ENCODE measurements at regions not wholly inside any gene's neighbourhood (a gene's known extent, or its start where the extent isn't known, plus 50 kb on each side); places are given as distances from the start of the nearest gene placed in this dataset.
A peak's percentile ranks its signal among the peaks of the same experiment; 100 is the strongest.

DNA sequence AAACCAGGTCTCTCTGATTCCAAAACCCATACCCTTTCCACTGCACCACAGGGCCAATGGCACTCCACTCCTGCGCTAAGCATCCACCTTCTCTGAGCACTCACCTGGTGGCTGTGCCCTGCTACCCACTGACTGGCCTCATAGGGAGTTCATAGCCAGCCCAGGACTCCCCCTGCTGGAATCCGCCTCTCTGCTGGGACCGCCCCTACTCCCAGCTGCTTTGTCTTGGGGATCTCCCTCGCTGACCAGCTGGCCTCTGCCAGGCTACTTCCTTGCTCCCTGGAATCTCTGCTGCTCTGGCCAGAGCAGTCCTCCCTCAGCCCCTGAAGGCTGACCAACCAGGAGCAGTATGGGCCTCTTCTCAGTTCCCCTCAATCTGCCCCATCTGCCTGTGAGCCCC lies 129.7 kb downstream of the FAXC start:
- no peak for DNase-seq (ENCODE audit: extremely low read depth in 1 of 2, low read depth in 1 of 2)

DNA sequence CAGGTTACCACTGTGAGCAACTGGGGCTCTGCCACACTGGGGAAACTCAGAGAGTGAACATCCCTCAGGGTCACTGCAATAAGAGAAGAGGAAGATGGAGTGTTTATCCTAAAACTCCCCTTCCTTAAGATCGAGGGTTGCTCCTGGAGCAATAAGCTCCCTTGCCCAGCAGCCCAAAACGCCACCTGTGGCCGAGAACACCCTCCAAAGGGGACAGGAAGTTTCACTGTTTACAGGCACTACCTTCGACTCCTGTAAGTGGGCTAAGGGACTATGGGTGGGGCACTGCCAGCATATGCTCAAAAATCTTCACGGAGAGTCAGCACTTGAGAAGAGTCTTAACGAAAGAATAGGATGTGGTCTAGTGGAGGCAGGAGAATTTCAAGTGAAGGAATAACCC lies 132.5 kb downstream of the FAXC start:
- no peak for DNase-seq (ENCODE audit: extremely low read depth in 1 of 2, low read depth in 1 of 2)

DNA sequence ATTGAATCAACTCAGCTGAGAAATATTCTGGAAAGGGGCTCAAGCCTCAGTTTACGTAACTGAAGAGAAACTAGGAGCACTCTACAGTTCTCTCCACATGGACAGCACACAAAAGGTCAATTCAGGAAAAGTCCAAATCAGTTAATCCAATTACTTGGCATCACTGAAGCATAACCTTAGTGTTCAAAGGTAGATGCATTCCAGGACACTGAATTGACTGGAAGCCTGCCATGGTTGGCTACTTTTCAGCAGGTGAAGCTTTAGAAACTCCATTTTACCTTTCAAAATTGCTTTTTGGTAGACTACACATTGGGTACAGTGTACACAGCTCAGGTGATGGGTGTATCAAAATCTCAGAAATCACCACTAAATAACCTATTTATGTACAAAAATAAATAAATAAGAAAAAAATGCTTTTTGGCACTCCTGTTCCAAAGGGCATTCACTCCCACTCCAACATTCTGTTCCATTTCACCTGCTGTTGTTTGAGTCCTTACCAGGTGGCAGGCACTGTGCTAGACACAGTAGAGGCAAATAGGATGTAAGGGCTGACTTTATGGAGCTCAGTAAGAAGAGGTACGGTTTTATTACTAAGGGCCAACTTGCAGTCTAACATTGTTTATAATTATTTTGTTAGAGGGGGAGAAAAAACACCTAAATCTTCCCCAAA lies 153.4 kb downstream of the FAXC start:
- DNase-seq (ENCODE audit: extremely low read depth in 1 of 2, low read depth in 1 of 2) = no peak

DNA sequence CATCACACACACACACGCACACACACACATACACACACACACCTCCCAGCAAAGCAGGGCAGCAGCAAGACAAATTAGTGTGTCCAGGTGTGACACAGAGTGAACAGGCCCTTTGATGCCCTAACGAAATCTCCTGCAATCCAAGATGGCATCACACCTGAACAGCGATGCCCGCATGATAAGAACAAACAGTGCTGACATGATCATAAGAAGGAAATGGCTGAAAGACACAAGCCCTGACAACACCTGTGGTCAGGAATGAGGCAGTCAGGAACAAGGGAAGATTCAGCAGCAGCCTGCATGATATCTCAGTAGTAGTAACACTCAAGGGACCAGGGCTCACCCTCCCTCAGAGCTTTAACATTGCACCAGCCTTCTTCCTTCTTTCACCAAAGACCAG lies 156.9 kb downstream of the FAXC start:
- no peak for DNase-seq (ENCODE audit: extremely low read depth in 1 of 2, low read depth in 1 of 2)

DNA sequence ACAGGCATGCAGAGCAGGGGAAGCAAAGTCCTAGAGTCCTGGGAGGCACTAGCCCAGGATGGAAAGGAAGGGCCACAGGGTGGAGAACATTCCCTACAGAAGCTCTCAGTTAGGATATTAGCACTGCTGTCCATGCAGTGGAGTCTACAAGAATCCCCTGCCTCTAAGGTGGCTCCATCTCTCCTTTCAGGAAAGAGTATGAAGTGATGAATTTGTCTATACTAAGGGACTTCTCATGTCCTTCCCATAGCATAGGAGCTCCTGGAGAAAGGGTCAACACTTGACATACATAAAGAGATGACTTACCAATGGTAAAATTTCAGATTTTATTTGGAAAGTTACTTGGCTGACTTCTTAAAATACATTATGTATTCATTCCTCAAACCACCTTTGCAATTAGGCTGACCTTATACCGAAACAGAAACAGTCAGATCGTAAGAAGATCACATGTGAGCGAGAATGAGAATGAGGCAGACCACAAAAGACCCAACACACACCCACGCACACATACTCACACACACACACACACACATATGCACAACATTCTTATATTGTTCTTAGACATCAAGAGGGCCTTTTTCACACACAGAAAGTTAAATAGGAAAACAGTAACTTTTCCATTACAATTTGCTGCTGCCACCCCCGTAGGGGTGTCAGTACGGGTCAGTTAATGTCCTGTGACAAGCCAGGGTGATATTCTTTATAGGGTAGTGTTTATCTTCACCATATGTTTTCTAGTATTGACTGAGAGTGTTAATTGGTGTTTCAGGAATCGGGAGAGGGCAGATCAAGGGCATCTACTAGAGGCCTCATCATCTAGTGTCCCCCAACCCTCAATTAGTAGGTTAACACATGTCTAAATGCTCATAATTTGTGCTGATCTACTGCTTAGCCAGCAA lies 159.4 kb downstream of the FAXC start:
- peak in 1 of 2 donors; percentile 34 for DNase-seq (ENCODE audit: extremely low read depth in 1 of 2, low read depth in 1 of 2)

DNA sequence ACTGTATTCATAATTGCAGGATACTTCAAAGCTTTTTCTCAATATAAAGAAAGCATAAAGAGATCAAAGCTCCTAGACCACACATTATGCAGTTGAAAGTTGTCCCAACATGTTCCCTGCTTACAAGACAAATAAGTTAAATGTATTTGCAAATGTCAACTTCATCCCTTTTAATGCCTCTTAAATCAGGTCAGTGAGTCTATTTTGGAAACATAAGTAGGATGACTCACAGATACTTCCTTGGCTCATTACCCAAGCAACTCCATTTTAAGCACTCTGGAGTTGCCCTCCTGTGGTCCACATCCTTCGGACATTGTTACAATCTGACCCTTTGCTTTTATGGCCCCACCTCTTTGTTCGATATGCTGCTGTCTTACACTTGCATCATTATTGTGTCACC lies 162.0 kb downstream of the FAXC start:
- DNase-seq (ENCODE audit: extremely low read depth in 1 of 2, low read depth in 1 of 2) = no peak

DNA sequence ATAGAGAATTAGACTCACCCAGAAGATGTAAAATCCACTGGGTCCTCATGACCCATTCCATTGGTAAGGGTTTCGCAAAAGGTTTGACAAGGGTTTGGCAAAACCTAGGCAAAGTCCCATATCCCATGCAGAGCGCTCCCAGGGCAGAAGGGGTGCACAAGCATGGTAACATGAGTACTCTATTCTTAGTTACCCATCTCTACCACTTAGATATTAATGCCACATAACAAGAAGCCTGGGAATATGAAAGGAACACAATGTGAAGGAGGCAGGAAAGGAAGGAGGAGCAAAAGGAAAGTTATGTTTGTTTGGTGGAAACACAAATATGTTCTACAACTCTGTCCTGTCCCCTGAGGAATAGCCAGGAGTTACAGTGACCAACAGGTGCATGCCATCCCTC lies 163.1 kb downstream of the FAXC start:
- no peak for DNase-seq (ENCODE audit: extremely low read depth in 1 of 2, low read depth in 1 of 2)

DNA sequence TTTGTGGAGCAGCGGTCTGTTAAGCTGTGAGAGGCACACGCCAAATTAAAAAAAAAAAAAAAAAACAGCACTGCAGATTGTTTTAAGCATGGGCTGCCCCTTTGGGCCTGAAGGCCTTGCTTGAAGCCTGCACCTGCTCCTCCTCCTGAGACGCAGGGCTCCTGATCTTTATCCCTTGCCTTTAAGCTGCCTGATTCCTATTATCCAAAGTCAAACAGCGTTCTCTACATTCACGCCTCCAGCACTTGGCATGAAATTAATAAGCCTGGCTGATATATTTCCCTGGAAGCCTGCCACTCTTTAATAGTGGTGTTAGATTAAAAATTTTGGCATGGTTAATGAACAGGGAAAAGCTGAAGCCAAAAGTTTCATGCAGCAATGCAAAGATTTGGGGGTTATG lies 163.9 kb downstream of the FAXC start:
- DNase-seq (ENCODE audit: extremely low read depth in 1 of 2, low read depth in 1 of 2) = no peak

DNA sequence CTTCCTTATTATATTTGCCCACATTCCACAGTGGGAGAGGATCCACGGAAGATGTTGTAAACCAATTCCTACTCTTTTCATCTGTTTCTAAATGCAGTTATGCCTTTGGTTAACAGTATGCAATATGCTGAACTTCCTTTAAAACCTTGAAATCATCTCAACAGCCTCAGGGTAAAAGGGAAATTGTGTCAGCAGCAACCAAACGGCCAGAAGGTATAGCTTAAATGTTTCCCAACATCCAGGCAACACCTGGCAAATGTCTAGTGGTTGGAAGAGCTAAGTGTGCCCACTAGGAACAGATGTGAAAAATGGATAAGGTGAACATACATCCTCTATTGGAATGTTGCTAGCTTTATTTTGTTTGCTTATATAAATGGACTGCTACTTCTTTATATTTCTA lies 164.8 kb downstream of the FAXC start:
- DNase-seq (ENCODE audit: extremely low read depth in 1 of 2, low read depth in 1 of 2) = no peak

DNA sequence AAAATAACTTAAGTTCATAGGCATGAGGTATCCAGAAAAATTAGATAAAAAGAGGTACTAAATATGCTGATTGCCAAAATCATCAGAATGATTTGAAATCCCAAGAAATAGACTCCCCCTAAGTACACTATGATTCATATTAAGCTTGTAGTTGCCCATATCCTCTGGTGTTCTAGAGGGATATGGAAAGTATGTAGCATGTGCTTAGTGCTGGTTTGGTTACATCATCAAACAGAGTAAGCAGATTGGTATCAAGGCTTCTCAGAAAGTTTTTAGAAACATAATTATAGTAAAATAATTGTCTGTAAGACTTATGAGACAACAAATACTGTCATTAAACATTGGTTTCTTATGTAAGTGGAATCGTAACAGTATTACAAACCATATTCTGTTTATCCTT lies 166.4 kb downstream of the FAXC start:
- DNase-seq (ENCODE audit: extremely low read depth in 1 of 2, low read depth in 1 of 2) = no peak

DNA sequence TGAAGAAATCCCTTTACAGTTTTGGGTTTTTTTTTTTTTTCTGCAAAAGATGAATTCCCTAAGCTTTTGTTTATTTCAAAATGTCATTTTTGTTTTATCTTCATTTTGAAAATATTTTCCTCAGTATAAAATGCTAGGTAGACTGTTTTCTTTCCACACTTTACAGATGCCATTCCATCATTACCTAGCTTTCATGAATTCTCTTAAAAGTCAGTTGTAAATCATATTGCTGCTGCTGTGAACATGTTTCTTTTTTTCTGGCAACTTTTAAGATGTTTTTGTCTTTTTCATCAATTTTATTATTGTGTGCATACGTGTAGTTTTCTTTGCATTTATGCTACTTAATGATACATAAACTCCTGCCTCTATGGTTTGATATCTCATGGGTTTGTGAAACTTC lies 168.3 kb downstream of the FAXC start:
- no peak for DNase-seq (ENCODE audit: extremely low read depth in 1 of 2, low read depth in 1 of 2)

DNA sequence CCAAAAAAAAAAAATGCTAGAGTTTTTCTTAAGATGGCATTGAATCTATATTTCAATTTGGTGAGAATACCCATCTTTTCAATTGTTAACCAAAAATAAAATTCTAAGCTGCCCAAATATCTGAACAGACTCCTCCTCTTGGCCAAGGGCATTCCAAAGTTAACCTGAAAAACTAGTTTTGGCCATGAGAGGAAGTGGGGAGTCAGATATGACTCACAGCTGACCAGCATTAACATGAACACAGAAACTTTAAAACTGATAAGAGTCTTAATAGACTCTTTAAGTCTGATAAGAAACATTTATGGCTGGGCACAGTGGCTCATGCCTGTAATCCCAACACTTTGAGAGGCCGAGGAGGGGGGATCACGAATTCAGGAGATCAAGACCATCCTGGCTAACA lies 171.3 kb downstream of the FAXC start:
- DNase-seq (ENCODE audit: extremely low read depth in 1 of 2, low read depth in 1 of 2) = no peak

DNA sequence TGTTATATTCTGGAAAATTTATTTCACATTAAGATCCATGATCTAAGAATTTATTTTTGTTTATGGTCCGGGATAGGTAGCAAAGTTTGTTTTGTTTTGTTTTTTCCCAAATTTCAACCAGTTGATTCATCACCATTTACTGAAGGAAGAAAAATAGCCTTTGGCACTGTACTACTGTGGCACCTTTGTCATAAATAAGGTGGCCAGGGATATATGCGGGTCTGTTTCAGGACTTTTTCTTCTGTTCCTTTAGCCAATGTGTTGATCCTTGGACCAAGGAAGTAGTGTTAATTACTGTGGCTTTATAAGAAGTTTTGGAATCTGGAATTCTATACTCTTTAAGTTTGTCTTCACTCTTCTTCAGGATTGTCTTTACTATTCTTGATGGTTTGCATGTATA lies 171.7 kb downstream of the FAXC start:
- DNase-seq (ENCODE audit: extremely low read depth in 1 of 2, low read depth in 1 of 2) = no peak

DNA sequence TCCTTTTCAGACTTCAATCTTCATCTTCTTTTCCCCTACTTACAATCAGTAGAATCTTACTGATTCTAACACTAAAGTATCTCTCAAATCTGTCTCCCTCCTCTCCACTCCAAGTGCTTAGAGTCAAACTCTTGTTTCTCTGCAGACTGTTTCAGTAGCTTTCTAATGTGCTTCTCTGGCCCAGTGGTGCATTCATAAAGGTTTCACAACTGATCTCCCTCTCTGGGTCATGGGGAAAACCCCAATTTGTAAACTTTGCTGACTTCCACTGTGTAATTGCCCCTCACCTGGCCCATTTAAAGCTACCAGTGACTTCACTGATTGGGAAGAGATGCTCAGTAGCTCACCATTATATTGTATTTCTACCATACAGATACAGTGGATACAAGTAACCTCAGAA lies 183.6 kb downstream of the FAXC start:
- no peak for DNase-seq (ENCODE audit: extremely low read depth in 1 of 2, low read depth in 1 of 2)

DNA sequence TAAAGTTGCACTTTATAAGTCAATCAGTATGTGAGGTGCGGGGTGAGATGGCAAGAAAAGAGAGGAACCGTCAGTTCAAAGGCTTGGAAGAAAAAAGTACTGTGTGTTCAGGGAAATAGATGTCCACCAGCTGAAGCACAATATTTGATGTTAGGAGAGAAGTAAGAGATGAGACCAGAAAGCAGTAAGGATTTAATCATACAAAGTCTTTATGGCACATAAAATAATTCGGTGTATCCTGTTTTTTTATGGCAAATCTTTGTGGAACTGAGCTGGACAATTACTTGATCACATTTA lies 197.2 kb downstream of the FAXC start:
- no peak for DNase-seq (ENCODE audit: extremely low read depth in 1 of 2, low read depth in 1 of 2)

DNA sequence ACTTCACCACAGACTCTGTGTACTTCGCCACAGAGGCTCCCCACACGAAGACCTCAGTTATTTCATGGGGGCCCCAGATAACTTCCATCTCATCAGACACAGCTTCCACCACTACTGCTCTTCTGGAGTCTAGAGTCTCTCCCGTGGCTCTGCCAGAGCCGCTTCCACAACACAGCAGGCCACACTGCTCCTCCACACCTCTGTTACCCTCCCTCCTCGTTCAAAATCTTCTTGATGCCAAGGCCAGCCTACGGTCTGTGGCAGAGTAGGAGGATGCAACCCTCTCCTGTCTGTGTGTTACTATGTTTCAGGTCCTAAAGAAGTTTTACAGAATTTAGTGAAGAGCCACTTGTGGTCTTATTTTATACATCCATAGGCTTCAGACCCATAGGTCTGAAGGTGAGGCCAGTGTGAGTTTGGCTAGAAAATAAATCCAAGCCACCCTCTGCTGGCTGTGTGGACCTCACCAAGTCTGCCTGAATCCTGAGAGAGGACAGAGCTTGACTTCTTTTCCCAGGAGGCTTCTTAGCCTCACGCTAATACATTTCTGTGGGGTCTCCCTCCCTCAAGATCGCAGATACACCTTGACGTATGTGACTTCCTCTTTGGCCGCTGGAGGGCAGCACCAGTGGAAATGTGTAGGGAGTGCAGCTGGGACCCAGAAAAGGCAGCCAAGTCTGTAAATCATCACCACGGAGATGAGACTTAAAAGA lies 197.7 kb downstream of the FAXC start:
- DNase-seq (ENCODE audit: extremely low read depth in 1 of 2, low read depth in 1 of 2) = peak in 1 of 2 donors; percentile 19

DNA sequence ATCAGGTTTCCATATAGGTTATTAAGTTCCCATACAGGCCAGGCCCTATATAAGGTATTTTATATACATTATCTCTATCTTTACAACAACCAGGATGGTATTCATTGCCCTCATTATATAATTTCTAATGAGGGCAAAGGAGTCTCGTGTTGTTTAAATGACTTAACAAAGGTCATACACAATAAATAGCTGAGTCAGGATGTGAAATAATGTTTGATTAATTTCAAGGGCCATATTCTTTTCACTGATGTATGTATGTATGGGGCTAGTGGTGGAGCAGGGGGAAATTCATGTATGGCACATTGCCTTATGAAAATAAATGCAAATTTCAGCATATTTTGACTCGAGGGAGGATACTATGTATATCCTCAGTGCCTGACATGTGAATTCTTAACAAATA lies 200.7 kb downstream of the FAXC start:
- DNase-seq (ENCODE audit: extremely low read depth in 1 of 2, low read depth in 1 of 2) = no peak

DNA sequence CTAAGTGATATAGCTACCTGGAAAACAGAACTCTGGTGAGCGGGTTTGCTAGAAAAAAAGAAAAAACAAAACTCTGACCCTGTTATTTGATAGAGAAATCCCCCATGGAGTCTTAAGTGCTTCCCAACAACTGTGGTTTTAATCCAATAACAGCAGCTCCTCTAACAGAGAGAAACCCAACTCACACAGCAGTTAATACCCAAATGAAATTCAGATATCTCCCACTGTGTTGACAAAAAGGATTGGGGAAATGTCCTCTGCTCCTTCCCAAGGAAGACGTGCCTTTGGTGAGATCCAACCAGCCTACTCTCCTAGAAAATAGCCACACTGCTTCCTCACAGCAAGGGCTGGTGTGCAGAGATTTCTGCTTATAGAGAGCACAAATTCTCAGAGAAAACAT lies 200.4 kb upstream of the FBXL4 start:
- no peak for DNase-seq (ENCODE audit: extremely low read depth in 1 of 2, low read depth in 1 of 2)

DNA sequence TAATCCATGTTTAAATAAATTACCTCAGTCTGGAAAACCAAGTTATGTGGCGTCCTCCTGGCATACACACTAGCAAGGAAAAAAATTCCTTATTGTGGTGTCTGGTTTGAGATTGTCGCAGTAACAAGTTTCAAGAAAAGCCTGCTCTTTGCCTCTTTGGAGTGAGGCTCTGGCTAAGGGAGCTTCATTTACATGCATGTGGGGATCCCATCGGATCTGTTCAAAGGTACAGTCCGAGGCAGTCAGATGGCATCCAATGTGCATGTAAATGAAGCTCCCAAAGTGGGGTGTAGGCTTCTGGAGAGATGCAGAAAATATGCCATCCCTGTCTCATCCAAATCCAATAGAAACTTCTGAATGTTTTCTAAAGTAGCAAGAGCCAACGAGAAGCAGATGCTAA lies 199.5 kb upstream of the FBXL4 start:
- DNase-seq (ENCODE audit: extremely low read depth in 1 of 2, low read depth in 1 of 2) = no peak

DNA sequence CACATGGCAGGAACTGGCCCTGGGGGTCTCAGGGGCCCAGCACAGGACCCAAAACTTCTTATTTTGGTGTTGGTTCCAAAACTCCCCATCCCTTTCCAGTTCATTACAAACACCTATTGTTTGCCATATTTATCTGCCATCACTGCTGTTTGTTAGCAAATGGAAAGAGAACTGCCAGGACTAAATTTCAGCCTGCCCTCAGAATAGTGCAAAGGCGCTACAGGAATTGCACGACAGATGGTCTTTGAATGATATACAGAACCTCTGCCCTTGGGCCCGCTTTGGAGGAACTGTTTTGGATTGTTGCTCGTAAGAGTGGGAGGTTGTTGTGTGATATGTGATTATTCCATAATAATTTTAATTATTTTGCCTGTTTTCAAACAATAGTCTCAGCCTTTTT lies 199.0 kb upstream of the FBXL4 start:
- DNase-seq (ENCODE audit: extremely low read depth in 1 of 2, low read depth in 1 of 2) = no peak

DNA sequence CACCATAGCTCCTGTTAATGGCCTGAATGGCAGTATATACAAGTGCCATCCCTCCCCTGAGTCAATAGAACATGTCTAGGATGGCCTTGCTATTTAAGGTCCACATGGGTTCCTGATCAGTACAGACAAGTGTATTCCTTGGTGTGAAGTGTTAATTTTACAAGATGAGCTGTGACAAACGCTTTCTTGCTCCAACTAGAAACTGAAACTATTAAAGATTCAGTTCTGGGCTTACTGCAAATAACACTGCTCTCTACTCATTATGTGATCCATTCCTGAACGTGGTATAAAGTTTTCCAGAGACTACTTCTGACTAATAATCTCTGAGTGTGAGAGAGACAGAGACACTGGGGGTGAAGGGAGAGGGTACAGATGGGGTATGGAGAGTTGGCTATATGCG lies 198.0 kb upstream of the FBXL4 start:
- DNase-seq (ENCODE audit: extremely low read depth in 1 of 2, low read depth in 1 of 2) = no peak

All from stimulated activated CD8-positive, alpha-beta memory T cell treated with anti-CD3 and anti-CD28 coated beads, Interleukin-7, amount 100 ng/mL, for 48 hours (primary cell).